HEK293 (cell line): ENCODE measurements at regions not wholly inside any gene's neighbourhood (a gene's known extent, or its start where the extent isn't known, plus 50 kb on each side); places are given as distances from the start of the nearest gene placed in this dataset.

Experiments used
- CTCF ChIA-PET: fragments of 350-600 bp; formaldehyde crosslinking; extraction: SDS; loops from one replicate; lab custom pipeline; 2021; ENCODE audit warnings: antibody characterized with exemption; lab: Yijun Ruan, JAX
- POLR2A ChIA-PET: fragments of 300-600 bp; formaldehyde crosslinking; extraction: SDS; loops from one replicate; lab custom pipeline; 2020; ENCODE audit warnings: antibody characterized with exemption, inconsistent platforms; lab: Yijun Ruan, JAX
- H3K27ac ChIP-seq: fragments of 200-500 bp; sonication (Bioruptor generic); 2 replicates; pipeline ENCODE4 v1.5.1; 2014; ENCODE audit warnings: low read depth, low read length, control low read depth, inconsistent platforms; ENCODE audit errors: extremely low read depth
- H3K36me3 ChIP-seq, 2 experiments: fragments of 200-500 bp in 1 of 2; sonication (Bioruptor generic) in 1 of 2; 1 replicate in 1 of 2; 2 replicates in 1 of 2; pipeline ENCODE4 v1.5.1; 2014 to 2017; ENCODE audit warnings: inconsistent platforms in 2 of 2, low read length in 2 of 2; ENCODE audit not compliant: control insufficient read depth in 2 of 2, insufficient read depth in 1 of 2
- H3K4me1 ChIP-seq: fragments of 200-500 bp; sonication (Bioruptor generic); 2 replicates; pipeline ENCODE4 v1.5.1; 2014; ENCODE audit warnings: mild to moderate bottlenecking, low read length, inconsistent platforms; ENCODE audit not compliant: control insufficient read depth, insufficient read depth
- H3K4me3 ChIP-seq: 2 replicates; pipeline ENCODE4 v1.5.1; 2011; ENCODE audit warnings: low read depth, mild to moderate bottlenecking, control low read depth, low read length, moderate library complexity
- H3K9me3 ChIP-seq: fragments of 200-500 bp; sonication (Bioruptor generic); 2 replicates; pipeline ENCODE4 v1.5.1; 2014; ENCODE audit warnings: low read depth, low read length, inconsistent platforms; ENCODE audit not compliant: control insufficient read depth, insufficient read depth
- BCL11B ChIP-seq: fragments of 450-650 bp; formaldehyde crosslinking; IDR thresholded peaks from 2 replicates; pipeline ENCODE4 v1.5.1; 2016; ENCODE audit warnings: low read depth, missing biosample characterization, missing genetic modification characterization
- GFI1B ChIP-seq: fragments of 450-650 bp; formaldehyde crosslinking; IDR thresholded peaks from 2 replicates; pipeline ENCODE4 v1.5.1; 2016; ENCODE audit warnings: missing biosample characterization, missing genetic modification characterization
- HOXC10 ChIP-seq: sonication (generic); formaldehyde crosslinking; IDR thresholded peaks from 2 replicates; pipeline ENCODE4 v1.8.1; 2023; ENCODE audit warnings: mild to moderate bottlenecking, missing genetic modification reagents
- KLF8 ChIP-seq: fragments of 450-650 bp; formaldehyde crosslinking; IDR thresholded peaks from 2 replicates; pipeline ENCODE4 v1.5.1; 2016; ENCODE audit warnings: missing biosample characterization, missing genetic modification characterization
- KLF9 ChIP-seq: fragments of 450-650 bp; formaldehyde crosslinking; IDR thresholded peaks from 2 replicates; pipeline ENCODE4 v1.5.1; 2016; ENCODE audit warnings: missing biosample characterization, missing genetic modification characterization, low read depth
- SP3 ChIP-seq: fragments of 450-650 bp; formaldehyde crosslinking; IDR thresholded peaks from 2 replicates; pipeline ENCODE4 v1.5.1; 2016; ENCODE audit warnings: missing biosample characterization, missing genetic modification characterization
- ZBTB21 ChIP-seq: fragments of 450-650 bp; formaldehyde crosslinking; IDR thresholded peaks from 2 replicates; pipeline ENCODE4 v1.5.1; 2017; ENCODE audit warnings: missing biosample characterization, missing genetic modification characterization
- ZBTB48 ChIP-seq: fragments of 450-650 bp; formaldehyde crosslinking; IDR thresholded peaks from 2 replicates; pipeline ENCODE4 v1.5.1; 2016; ENCODE audit warnings: missing biosample characterization, missing genetic modification characterization
- ZBTB7A ChIP-seq: fragments of 450-650 bp; formaldehyde crosslinking; IDR thresholded peaks from 2 replicates; pipeline ENCODE4 v1.5.1; 2016; ENCODE audit warnings: low read depth, missing biosample characterization, missing genetic modification characterization
- ZBTB8A ChIP-seq: fragments of 450-650 bp; formaldehyde crosslinking; IDR thresholded peaks from 2 replicates; pipeline ENCODE4 v1.5.1; 2016; ENCODE audit warnings: missing biosample characterization, missing genetic modification characterization
- ZEB2 ChIP-seq: fragments of 450-650 bp; formaldehyde crosslinking; IDR thresholded peaks from 2 replicates; pipeline ENCODE4 v1.5.1; 2016; ENCODE audit warnings: missing biosample characterization, missing genetic modification characterization
- ZNF19 ChIP-seq: fragments of 450-650 bp; formaldehyde crosslinking; IDR thresholded peaks from 2 replicates; pipeline ENCODE4; 2016; ENCODE audit warnings: missing biosample characterization, missing genetic modification characterization, low read depth
- ZNF23 ChIP-seq: fragments of 450-650 bp; formaldehyde crosslinking; IDR thresholded peaks from 2 replicates; pipeline ENCODE4 v1.5.1; 2016; ENCODE audit warnings: missing biosample characterization, missing genetic modification characterization, borderline replicate concordance
- ZNF302 ChIP-seq: fragments of 450-650 bp; formaldehyde crosslinking; IDR thresholded peaks from 2 replicates; pipeline ENCODE4 v1.5.1; 2016; ENCODE audit warnings: missing biosample characterization, missing genetic modification characterization, low read depth
- ZNF324 ChIP-seq: fragments of 450-650 bp; formaldehyde crosslinking; IDR thresholded peaks from 2 replicates; pipeline ENCODE4 v1.5.1; 2016; ENCODE audit warnings: missing biosample characterization, missing genetic modification characterization
- ZNF335 ChIP-seq: fragments of 450-650 bp; formaldehyde crosslinking; conservative IDR thresholded peaks from 2 replicates; pipeline ENCODE4 v1.5.1; 2016; ENCODE audit warnings: missing biosample characterization, missing genetic modification characterization
- ZNF350 ChIP-seq: fragments of 450-650 bp; formaldehyde crosslinking; IDR thresholded peaks from 2 replicates; pipeline ENCODE4 v1.5.0; 2017; ENCODE audit warnings: missing biosample characterization, mild to moderate bottlenecking, missing genetic modification characterization
- ZNF366 ChIP-seq: fragments of 450-650 bp; formaldehyde crosslinking; conservative IDR thresholded peaks from 2 replicates; pipeline ENCODE4 v1.5.1; 2016; ENCODE audit warnings: missing biosample characterization, missing genetic modification characterization
- ZNF394 ChIP-seq: fragments of 450-650 bp; formaldehyde crosslinking; IDR thresholded peaks from 2 replicates; pipeline ENCODE4 v1.5.1; 2016; ENCODE audit warnings: missing biosample characterization, missing genetic modification characterization, mild to moderate bottlenecking, moderate library complexity, borderline replicate concordance
- ZNF426 ChIP-seq: fragments of 450-650 bp; formaldehyde crosslinking; IDR thresholded peaks from 2 replicates; pipeline ENCODE4 v1.5.1; 2017; ENCODE audit warnings: missing biosample characterization, missing genetic modification characterization, mild to moderate bottlenecking, inconsistent platforms, moderate library complexity
- ZNF48 ChIP-seq: fragments of 450-650 bp; formaldehyde crosslinking; IDR thresholded peaks from 2 replicates; pipeline ENCODE4 v1.5.1; 2016; ENCODE audit warnings: missing biosample characterization, missing genetic modification characterization
- ZNF521 ChIP-seq: fragments of 450-650 bp; formaldehyde crosslinking; IDR thresholded peaks from 2 replicates; pipeline ENCODE4 v1.5.1; 2017; ENCODE audit warnings: missing biosample characterization, mild to moderate bottlenecking, missing genetic modification characterization
- ZNF544 ChIP-seq: fragments of 450-650 bp; formaldehyde crosslinking; IDR thresholded peaks from 2 replicates; pipeline ENCODE4 v1.5.0; 2017; ENCODE audit warnings: missing biosample characterization, missing genetic modification characterization
- ZNF560 ChIP-seq: fragments of 450-650 bp; formaldehyde crosslinking; IDR thresholded peaks from 2 replicates; pipeline ENCODE4 v1.5.1; 2017; ENCODE audit warnings: missing biosample characterization, missing genetic modification characterization, borderline replicate concordance
- ZNF571 ChIP-seq: fragments of 450-650 bp; formaldehyde crosslinking; IDR thresholded peaks from 2 replicates; pipeline ENCODE4 v1.5.0; 2017; ENCODE audit warnings: missing biosample characterization, missing genetic modification characterization
- ZNF610 ChIP-seq: fragments of 450-650 bp; formaldehyde crosslinking; IDR thresholded peaks from 2 replicates; pipeline ENCODE4 v1.5.1; 2016; ENCODE audit warnings: missing biosample characterization, missing genetic modification characterization, borderline replicate concordance
- ZNF626 ChIP-seq: fragments of 450-650 bp; sonication (Bioruptor Pico); formaldehyde crosslinking; IDR thresholded peaks from 2 replicates; pipeline ENCODE4 v1.5.1; 2018; ENCODE audit warnings: missing biosample characterization, missing genetic modification characterization, inconsistent platforms
- ZNF654 ChIP-seq: fragments of 450-650 bp; formaldehyde crosslinking; IDR thresholded peaks from 2 replicates; pipeline ENCODE4 v1.5.1; 2016; ENCODE audit warnings: low read depth, missing biosample characterization, missing genetic modification characterization
- ZNF660 ChIP-seq: fragments of 450-650 bp; IDR thresholded peaks from 2 replicates; pipeline ENCODE4 v1.5.1; 2018; ENCODE audit warnings: missing biosample characterization, mild to moderate bottlenecking, missing genetic modification characterization
- ZNF768 ChIP-seq: fragments of 450-650 bp; formaldehyde crosslinking; IDR thresholded peaks from 2 replicates; pipeline ENCODE4 v1.5.1; 2018; ENCODE audit warnings: missing biosample characterization, mild to moderate bottlenecking, missing genetic modification characterization
- ZNF843 ChIP-seq: fragments of 450-650 bp; formaldehyde crosslinking; IDR thresholded peaks from 2 replicates; pipeline ENCODE4 v1.5.1; 2016; ENCODE audit warnings: missing biosample characterization, missing genetic modification characterization
- TF ChIP-seq, protein P1 (sequence below): fragments of 450-650 bp; IDR thresholded peaks from 2 replicates; pipeline ENCODE4 v1.5.1; 2018; ENCODE audit warnings: missing biosample characterization, missing genetic modification characterization
- TF ChIP-seq, protein P2 (sequence below): fragments of 450-650 bp; formaldehyde crosslinking; IDR thresholded peaks from 2 replicates; pipeline ENCODE4 v1.5.1; 2016; ENCODE audit warnings: missing biosample characterization, missing genetic modification characterization

DNA sequence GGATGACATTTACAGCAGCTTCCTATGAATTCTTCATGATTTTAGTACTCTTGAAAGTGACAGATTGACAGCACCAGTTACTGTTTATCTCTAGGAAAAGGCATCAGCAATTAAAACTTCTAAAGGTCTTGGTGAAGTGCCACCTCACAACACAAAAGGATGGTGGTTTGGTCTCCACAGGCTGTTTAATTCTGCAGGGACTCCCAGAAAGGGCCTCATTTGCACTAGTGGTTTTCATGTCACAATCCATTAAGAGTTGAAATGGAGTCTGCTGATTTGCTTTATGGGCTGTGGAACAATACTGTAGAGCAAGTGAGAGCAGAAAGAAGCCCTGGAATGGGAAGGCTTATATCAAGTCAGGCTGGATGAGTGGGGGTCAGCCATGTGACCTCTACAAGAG is 225.3 kb upstream of the KCNMB2 start:
- Histone ChIP-seq H3K9me3 (no peaks in the 10 kb centered on the region), H3K27ac (no peak overlapping the region), H3K36me3 (no peaks in the 10 kb centered on the region), H3K4me1 (no peaks in the 10 kb centered on the region), H3K4me3 (no peak overlapping the region)
- TF ChIP-seq ZNF654 (tag by site-specific recombination) (no peak), ZEB2 (tag by site-specific recombination) (no peak), GFI1B (tag by site-specific recombination) (no peak)
- TF ChIP-seq, protein P1, sequence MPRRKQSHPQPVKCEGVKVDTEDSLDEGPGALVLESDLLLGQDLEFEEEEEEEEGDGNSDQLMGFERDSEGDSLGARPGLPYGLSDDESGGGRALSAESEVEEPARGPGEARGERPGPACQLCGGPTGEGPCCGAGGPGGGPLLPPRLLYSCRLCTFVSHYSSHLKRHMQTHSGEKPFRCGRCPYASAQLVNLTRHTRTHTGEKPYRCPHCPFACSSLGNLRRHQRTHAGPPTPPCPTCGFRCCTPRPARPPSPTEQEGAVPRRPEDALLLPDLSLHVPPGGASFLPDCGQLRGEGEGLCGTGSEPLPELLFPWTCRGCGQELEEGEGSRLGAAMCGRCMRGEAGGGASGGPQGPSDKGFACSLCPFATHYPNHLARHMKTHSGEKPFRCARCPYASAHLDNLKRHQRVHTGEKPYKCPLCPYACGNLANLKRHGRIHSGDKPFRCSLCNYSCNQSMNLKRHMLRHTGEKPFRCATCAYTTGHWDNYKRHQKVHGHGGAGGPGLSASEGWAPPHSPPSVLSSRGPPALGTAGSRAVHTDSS: no peak
- CTCF ChIA-PET: no interaction called here
- POLR2A ChIA-PET: no interaction called here

DNA sequence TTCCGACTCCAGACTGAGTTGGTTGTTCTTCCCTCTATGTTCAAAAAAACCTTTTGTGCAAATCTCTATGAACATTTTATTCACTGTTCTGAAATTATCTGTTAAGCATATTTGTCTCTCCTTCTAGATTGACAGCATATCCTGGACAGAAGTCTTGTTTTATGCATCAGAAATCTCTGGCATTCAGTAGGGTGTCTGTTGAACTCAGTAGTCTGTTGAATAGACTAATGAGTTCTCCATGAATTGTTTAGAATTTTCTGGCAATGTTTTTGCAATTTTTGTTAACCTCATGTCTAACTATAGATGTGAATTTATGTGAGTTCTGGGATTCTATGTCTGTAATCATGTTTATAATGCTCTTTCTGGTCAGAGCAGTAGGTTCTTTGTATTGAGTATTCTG is 222.5 kb upstream of the KCNMB2 start:
- ChIA-PET POLR2A (no interaction called here), CTCF (no interaction called here)
- TF ChIP-seq ZNF521 (tag by site-specific recombination) (no peak), ZNF302 (tag by site-specific recombination) (no peak), ZNF626 (tag by site-specific recombination) (no peak), ZNF366 (tag by site-specific recombination) (no peak), ZBTB7A (no peak), ZNF23 (tag by site-specific recombination) (no peak), ZBTB8A (tag by site-specific recombination) (no peak), ZNF19 (tag by site-specific recombination) (no peak), HOXC10 (CRISPR knock-in tag) (no peak), ZNF843 (tag by site-specific recombination) (no peak), KLF9 (no peak)
- TF ChIP-seq, protein P2, sequence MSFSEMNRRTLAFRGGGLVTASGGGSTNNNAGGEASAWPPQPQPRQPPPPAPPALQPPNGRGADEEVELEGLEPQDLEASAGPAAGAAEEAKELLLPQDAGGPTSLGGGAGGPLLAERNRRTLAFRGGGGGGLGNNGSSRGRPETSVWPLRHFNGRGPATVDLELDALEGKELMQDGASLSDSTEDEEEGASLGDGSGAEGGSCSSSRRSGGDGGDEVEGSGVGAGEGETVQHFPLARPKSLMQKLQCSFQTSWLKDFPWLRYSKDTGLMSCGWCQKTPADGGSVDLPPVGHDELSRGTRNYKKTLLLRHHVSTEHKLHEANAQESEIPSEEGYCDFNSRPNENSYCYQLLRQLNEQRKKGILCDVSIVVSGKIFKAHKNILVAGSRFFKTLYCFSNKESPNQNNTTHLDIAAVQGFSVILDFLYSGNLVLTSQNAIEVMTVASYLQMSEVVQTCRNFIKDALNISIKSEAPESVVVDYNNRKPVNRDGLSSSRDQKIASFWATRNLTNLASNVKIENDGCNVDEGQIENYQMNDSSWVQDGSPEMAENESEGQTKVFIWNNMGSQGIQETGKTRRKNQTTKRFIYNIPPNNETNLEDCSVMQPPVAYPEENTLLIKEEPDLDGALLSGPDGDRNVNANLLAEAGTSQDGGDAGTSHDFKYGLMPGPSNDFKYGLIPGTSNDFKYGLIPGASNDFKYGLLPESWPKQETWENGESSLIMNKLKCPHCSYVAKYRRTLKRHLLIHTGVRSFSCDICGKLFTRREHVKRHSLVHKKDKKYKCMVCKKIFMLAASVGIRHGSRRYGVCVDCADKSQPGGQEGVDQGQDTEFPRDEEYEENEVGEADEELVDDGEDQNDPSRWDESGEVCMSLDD (tag by site-specific recombination): no peak
- no peak overlapping the region for H3K27ac ChIP-seq
- H3K4me1 ChIP-seq: no peaks in the 10 kb centered on the region
- no peaks in the 10 kb centered on the region for H3K36me3 ChIP-seq
- no peak overlapping the region for H3K4me3 ChIP-seq
- no peaks in the 10 kb centered on the region for H3K9me3 ChIP-seq

DNA sequence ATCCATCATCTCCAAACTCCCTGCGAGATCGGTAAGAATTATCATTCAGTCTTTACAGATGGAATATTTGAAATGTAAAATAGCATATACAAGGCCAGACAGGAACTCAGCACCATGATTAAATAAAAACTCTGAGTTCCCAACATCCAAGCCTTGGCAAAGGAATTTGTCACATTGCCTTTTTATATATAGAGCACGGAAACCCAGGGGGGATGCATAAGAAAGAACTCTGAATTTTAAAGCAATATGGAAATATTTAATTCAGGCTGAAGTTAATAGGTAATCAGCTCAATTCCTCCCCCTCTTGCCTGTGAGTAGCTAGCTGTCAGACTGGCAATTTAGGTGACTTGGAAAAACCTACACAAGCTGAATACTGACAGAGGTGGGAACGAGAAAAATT is 217.9 kb upstream of the KCNMB2 start:
- no peaks in the 10 kb centered on the region for H3K9me3 ChIP-seq
- CTCF ChIA-PET: no interaction called here
- TF ChIP-seq BCL11B (tag by site-specific recombination): no peak
- TF ChIP-seq ZNF610: no peak
- TF ChIP-seq ZNF394 (tag by site-specific recombination): no peak
- TF ChIP-seq ZNF768 (tag by site-specific recombination): no peak
- no peak for TF ChIP-seq ZNF324
- no peak for TF ChIP-seq ZNF544 (tag by site-specific recombination)
- no peak for TF ChIP-seq ZNF560 (tag by site-specific recombination)
- no peak for TF ChIP-seq ZNF660 (tag by site-specific recombination)
- TF ChIP-seq ZNF571 (tag by site-specific recombination): no peak
- no peak for TF ChIP-seq KLF8 (tag by site-specific recombination)
- no peak for TF ChIP-seq ZBTB48 (tag by site-specific recombination)
- no peak for TF ChIP-seq ZNF350 (tag by site-specific recombination)
- no peak for TF ChIP-seq ZNF426 (tag by site-specific recombination)
- TF ChIP-seq ZNF335 (tag by site-specific recombination): no peak
- no peak for TF ChIP-seq SP3 (tag by site-specific recombination)
- no peak for TF ChIP-seq ZBTB21 (tag by site-specific recombination)
- TF ChIP-seq ZNF48 (tag by site-specific recombination): no peak

More for the DNA sequence above, 217.9 kb upstream of the KCNMB2 start:
- Histone ChIP-seq H3K4me3 (no peak overlapping the region), H3K4me1 (no peaks in the 10 kb centered on the region), H3K36me3 (no peaks in the 10 kb centered on the region), H3K27ac (no peak overlapping the region)
- POLR2A ChIA-PET: no interaction called here
